Mesodermal cell (in vitro differentiated cells): ENCODE measurements at regions not wholly inside any gene's neighbourhood (a gene's known extent, or its start where the extent isn't known, plus 50 kb on each side); places are given as distances from the start of the nearest gene placed in this dataset.

Experiments
- H3K27ac ChIP-seq: 2 replicates; pipeline ENCODE4 v1.7.0; 2013; ENCODE audit warnings: mild to moderate bottlenecking, low read depth, low read length, moderate library complexity; ENCODE audit not compliant: severe bottlenecking
- H3K36me3 ChIP-seq: 2 replicates; pipeline ENCODE4 v1.7.1; 2013; ENCODE audit warnings: mild to moderate bottlenecking, low read length, moderate library complexity; ENCODE audit not compliant: control insufficient read depth, insufficient read depth
- H3K4me1 ChIP-seq: one replicate; pipeline ENCODE4 v1.7.1; 2013; ENCODE audit warnings: mild to moderate bottlenecking, low read length; ENCODE audit not compliant: insufficient read depth, control insufficient read depth, poor library complexity, severe bottlenecking
- H3K4me3 ChIP-seq: 2 replicates; pipeline ENCODE4 v1.7.0; 2013; ENCODE audit warnings: low read length, control low read depth, mild to moderate bottlenecking; ENCODE audit not compliant: insufficient read depth, poor library complexity, severe bottlenecking; ENCODE audit errors: extremely low read depth
- H3K9me3 ChIP-seq: 2 replicates; pipeline ENCODE4 v1.7.1; 2013; ENCODE audit warnings: mild to moderate bottlenecking, low read length, moderate library complexity; ENCODE audit not compliant: control insufficient read depth
- WGBS, 2 experiments: methylation state at CpG; one replicate each; pipeline ENCODE4 v1.1.5; 2013; ENCODE audit warnings: missing lambda C conversion rate in 2 of 2; ENCODE audit not compliant: insufficient coverage in 2 of 2; 5-methylcytosine and 5-hydroxymethylcytosine counted together

GRCh38 chr2:47303341-47304148 lies 65.6 kb upstream of the EPCAM start:
- H3K4me3 ChIP-seq = no peak overlapping the region
- 43 to 46% methylated on average over 3 of the region's 3 CpGs for WGBS, 2 experiments
- peaks cover 14% of the 10 kb centered on the region for H3K4me1 ChIP-seq
- H3K36me3 ChIP-seq = no peaks in the 10 kb centered on the region
- no peaks in the 10 kb centered on the region for H3K9me3 ChIP-seq
- H3K27ac ChIP-seq = peak overlapping the region; percentile 91

DNA sequence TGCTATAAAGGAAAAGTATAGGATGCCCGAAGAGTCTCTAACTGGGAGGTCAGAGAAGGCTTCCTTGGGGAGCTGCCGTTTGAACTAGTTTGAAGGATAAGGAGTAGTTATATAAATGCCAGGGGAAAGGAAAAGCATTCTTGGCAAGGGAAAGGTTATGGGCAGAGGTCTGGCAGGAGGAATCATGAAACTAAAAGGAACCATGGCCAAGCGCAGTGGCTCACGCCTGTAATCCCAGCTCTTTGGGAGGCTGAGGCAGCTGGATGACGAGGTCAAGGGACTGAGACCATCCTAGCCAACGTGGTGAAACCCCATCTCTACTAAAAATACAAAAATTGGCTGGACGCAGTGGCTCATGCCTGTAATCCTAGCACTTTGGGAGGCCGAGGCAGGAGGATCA lies 66.8 kb upstream of the EPCAM start:
- H3K27ac ChIP-seq = no peak overlapping the region
- H3K4me3 ChIP-seq = no peak overlapping the region
- no peaks in the 10 kb centered on the region for H3K9me3 ChIP-seq
- H3K4me1 ChIP-seq = peaks cover 14% of the 10 kb centered on the region
- no peaks in the 10 kb centered on the region for H3K36me3 ChIP-seq
- WGBS, 2 experiments = 88 to 91% methylated on average over 8 of the region's 8 CpGs

DNA sequence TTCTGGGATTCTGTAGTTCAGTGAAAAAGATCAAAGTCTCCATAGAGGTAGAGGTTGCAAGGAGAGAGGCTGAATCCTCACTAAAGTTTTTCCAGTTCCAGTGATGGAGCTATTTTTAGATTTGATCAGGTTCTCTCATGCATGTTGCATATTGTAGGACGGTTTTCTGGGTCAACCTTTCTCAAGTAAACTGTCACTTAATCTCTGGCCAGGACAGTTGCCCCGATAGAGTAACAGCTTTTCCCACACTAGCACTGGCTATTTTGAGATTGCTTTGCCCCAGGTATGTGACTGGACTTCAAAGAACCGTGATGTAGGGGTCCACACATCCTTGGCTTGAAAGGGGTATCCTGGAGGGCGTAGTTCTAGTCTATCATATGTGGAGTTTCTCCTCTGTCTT lies 67.4 kb upstream of the EPCAM start:
- Histone ChIP-seq H3K4me1 (peaks cover 14% of the 10 kb centered on the region), H3K27ac (no peak overlapping the region), H3K36me3 (no peaks in the 10 kb centered on the region), H3K9me3 (no peaks in the 10 kb centered on the region), H3K4me3 (no peak overlapping the region)
- 90 to 95% methylated on average over 4 of the region's 4 CpGs for WGBS, 2 experiments

DNA sequence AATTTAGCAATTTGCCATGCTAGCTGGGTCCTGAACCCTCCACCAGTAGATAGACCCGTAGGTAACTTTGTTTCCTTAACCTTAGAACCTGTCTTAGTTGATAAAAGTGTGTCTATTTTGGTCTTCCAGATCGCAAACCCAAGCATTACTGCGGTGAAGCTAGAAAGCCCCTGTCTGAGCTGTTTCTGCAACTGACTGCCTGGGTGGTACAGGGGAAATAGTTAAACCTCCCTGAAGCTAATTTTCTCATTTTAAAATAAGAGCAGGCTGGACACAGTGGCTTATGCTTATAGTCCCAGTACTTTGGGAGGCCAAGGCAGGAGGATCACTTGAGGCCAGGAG lies 67.9 kb upstream of the EPCAM start:
- H3K27ac ChIP-seq = no peak overlapping the region
- peaks cover 14% of the 10 kb centered on the region for H3K4me1 ChIP-seq
- no peaks in the 10 kb centered on the region for H3K9me3 ChIP-seq
- H3K4me3 ChIP-seq = no peak overlapping the region
- H3K36me3 ChIP-seq = no peaks in the 10 kb centered on the region
- WGBS, 2 experiments = 80 to 100% methylated on average over 1 to 2 of the region's 3 CpGs

DNA sequence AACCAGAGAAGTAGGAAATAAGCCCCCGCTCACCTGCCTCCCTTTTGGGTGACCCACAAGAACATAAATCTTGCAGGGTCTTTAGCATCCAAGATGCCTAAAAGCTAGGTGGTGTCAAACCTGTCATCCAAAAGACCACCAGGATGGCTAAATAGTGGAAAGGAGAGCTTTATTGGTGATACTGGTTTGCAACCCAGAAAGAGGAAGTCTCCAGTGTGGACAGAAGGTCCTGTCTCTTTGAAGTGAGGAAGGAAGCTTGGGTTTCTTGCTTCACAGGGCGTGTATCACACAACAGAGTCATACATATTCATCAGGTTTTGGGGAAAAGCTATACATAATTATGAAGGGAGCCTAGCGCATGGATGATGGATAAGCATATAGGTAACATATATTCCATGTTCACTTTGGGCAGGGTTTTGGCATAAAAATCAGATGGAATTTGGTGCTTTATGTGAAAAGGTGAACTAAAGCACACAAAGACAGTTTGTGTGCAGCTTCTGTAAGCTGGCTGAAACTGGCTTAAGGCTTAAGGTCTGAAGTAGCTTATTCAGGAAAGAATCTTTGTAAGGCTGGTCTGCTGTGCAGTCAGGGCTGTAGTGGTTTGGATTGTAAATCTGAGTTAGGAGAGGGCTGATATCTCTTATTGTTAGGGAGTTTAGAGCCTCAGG lies 68.4 kb upstream of the EPCAM start:
- Histone ChIP-seq H3K27ac (no peak overlapping the region), H3K9me3 (no peaks in the 10 kb centered on the region), H3K4me3 (no peak overlapping the region), H3K4me1 (peaks cover 14% of the 10 kb centered on the region), H3K36me3 (no peaks in the 10 kb centered on the region)
- WGBS, 2 experiments = 83 to 100% methylated on average over 1 of the region's 3 CpGs

GRCh38 chr2:47300081-47300480 lies 69.0 kb upstream of the EPCAM start:
- Histone ChIP-seq H3K27ac (no peak overlapping the region), H3K36me3 (no peaks in the 10 kb centered on the region), H3K4me1 (peaks cover 14% of the 10 kb centered on the region), H3K9me3 (no peaks in the 10 kb centered on the region), H3K4me3 (no peak overlapping the region)
- 100% methylated on average over 1 of the region's 1 CpG; no CpG with 5 or more reads in 1 of the 2 experiments for WGBS, 2 experiments

DNA sequence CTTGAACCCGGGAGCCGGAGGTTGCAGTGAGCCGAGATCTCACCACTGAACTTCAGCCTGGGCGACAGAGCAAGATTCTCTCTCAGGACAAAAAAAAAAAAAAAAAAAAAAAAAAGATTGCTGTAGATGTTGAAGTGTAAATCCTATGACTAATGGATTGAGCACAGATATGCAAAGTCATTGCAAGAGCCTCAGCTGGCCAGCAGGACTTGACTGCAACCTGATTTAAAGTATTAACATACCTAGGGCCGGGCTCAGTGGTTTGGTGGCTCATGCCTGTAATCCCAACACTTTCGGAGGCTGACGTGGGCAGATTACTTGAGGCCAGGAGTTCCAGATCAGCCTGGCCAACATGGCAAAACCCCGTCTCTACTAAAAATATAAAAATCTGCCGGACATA lies 69.6 kb upstream of the EPCAM start:
- Histone ChIP-seq H3K4me3 (no peak overlapping the region), H3K36me3 (no peaks in the 10 kb centered on the region), H3K4me1 (peaks cover 14% of the 10 kb centered on the region), H3K9me3 (no peaks in the 10 kb centered on the region), H3K27ac (no peak overlapping the region)
- WGBS, 2 experiments = 77 to 81% methylated on average over 7 to 8 of the region's 9 CpGs

DNA sequence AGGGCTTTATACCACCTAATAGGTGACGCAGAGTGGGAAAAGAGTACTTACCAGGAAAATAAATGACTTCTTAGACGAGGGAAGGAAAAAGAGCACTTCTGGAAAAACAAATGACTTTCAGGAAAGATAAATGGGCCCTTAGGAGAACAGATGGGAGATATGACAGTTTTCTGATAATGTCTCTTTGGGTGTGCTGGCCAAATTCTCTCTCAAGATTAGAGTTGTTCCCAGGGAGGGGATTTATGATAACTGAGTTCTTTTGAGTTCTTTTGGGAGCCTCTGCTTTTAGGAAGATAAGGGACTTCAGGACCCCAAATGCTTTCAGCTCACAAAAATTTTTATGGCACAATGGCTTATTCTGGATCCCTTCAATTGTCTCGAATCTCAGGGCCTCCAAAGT lies 70.3 kb upstream of the EPCAM start:
- peaks cover 13% of the 10 kb centered on the region for H3K4me1 ChIP-seq
- no peaks in the 10 kb centered on the region for H3K36me3 ChIP-seq
- H3K27ac ChIP-seq = no peak overlapping the region
- no peak overlapping the region for H3K4me3 ChIP-seq
- 69 to 70% methylated on average over 2 to 3 of the region's 3 CpGs for WGBS, 2 experiments
- H3K9me3 ChIP-seq = no peaks in the 10 kb centered on the region

DNA sequence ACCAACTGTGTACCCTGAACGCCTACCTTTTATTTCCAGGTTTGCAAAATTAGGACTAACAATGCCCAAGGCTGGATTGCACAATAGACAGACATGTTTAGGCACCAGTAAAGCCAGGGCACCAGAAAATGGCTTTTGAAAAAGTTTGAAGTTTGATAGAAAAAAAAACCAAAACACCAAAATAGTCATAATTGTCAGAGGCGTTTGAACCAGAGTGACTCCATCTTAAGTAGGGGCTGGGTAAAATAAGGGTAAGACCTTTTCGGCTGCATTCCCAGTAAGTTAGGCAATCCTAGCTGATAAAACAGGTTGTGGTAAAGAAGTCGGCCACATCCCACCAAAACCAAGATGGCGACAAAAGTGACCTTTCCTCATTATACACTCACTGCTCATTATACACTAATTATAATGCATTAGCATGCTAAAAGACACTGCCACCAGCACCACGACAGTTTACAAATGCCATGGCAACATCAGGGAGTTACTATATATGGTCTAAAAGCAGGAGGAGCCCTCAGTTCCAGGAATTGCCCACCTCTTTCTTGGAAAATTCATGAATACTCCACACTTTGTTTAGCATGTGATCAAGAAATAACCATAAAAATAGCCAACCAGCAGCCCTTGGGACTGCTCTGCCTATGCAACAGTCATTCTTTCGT lies 71.2 kb upstream of the EPCAM start:
- no peak overlapping the region for H3K27ac ChIP-seq
- H3K4me3 ChIP-seq = no peak overlapping the region
- peaks cover 7% of the 10 kb centered on the region for H3K4me1 ChIP-seq
- H3K9me3 ChIP-seq = no peaks in the 10 kb centered on the region
- H3K36me3 ChIP-seq = no peaks in the 10 kb centered on the region
- WGBS, 2 experiments = 94 to 99% methylated on average over 4 to 6 of the region's 7 CpGs

DNA sequence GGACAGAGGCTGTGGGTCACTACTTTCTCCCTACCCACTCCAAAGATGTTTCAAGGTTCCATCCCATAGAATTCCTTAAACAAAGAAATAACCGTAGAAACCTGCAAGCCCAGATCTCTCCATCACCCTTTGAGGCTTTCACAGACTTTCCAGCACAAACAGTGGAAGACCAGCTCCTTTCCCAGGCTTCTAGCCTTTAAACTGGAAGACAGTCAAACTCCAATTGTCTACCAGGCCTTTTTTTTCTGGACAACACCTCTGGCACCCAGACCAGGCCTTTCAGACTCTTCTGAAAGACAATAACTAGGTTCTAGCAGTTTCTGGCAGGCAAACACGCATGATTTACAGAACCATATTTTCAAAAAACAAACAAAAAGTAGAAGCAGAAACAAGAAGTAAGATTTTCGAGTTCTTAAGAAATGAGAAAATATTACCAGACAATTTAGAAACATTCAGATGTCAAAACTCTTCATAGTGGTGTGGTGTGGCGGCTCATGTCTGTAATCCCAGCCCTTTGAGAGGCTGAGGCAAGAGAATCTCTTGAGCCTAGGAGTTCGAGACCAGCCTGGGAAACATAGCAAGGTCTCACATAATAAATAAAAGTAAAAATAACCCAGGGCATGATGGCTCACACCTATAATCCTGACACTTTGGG lies 73.0 kb upstream of the EPCAM start:
- Histone ChIP-seq H3K4me1 (peaks cover 3% of the 10 kb centered on the region), H3K36me3 (no peaks in the 10 kb centered on the region), H3K27ac (peak overlapping the region; percentile 42), H3K9me3 (no peaks in the 10 kb centered on the region), H3K4me3 (no peak overlapping the region)
- WGBS, 2 experiments = 50 to 83% methylated on average over 1 to 2 of the region's 5 CpGs
